ENCODE measurements at regions not wholly inside any gene's neighbourhood (a gene's known extent, or its start where the extent isn't known, plus 50 kb on each side); places are given as distances from the start of the nearest gene placed in this dataset.

DNA sequence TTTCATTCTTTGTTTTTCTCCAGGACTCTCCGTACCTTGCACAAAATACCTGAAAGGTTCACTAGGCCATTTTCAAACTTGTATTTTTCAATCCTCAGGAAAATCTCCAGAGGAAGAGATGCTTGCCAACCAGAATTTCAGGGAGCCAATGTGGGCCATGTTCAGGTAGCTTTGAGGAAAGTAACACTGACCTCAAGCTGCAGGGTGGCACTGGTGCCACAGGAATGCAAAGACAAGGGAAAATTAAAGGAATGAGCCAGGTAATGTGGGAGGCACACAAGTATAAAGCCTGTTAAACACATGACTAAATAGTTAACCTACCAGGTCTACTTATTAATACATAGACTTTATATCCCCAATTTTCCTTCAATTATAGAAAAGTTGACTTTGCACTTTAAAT is 51.9 kb upstream of the GAP43 start:
- in situ Hi-C loops (cut with HindIII; ENCODE audit: low sequenced_read_pairs) = no loop called here
- no peak for DNase-seq (ENCODE audit: low read depth)
- TF ChIP-seq, protein P1, sequence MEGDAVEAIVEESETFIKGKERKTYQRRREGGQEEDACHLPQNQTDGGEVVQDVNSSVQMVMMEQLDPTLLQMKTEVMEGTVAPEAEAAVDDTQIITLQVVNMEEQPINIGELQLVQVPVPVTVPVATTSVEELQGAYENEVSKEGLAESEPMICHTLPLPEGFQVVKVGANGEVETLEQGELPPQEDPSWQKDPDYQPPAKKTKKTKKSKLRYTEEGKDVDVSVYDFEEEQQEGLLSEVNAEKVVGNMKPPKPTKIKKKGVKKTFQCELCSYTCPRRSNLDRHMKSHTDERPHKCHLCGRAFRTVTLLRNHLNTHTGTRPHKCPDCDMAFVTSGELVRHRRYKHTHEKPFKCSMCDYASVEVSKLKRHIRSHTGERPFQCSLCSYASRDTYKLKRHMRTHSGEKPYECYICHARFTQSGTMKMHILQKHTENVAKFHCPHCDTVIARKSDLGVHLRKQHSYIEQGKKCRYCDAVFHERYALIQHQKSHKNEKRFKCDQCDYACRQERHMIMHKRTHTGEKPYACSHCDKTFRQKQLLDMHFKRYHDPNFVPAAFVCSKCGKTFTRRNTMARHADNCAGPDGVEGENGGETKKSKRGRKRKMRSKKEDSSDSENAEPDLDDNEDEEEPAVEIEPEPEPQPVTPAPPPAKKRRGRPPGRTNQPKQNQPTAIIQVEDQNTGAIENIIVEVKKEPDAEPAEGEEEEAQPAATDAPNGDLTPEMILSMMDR (IDR thresholded peaks at IDR 0.05; ENCODE audit: low read depth, low read length, missing control alignments) = no peak
- no peak overlapping the region for H3K4me3 ChIP-seq (ENCODE audit: low read depth, low read length)
